Heart left ventricle (tissue), 13 donors: ENCODE measurements at regions not wholly inside any gene's neighbourhood (a gene's known extent, or its start where the extent isn't known, plus 50 kb on each side); places are given as distances from the start of the nearest gene placed in this dataset.

Source experiments
- CTCF ChIP-seq, 12 donors: fragments of 200-600 bp; sonication (generic) in 4 of 12; IDR thresholded peaks; one replicate each; pipeline versions ENCODE4 v1.5.0 to v1.8.0; 2018 to 2022; ENCODE audit warnings: antibody characterized with exemption in 12 of 12, mild to moderate bottlenecking in 5 of 12
- POLR2A ChIP-seq, 2 donors: fragments of 450-650 bp; IDR thresholded peaks; one replicate each; pipeline ENCODE4 v1.6.1; 2017; ENCODE audit warnings: antibody characterized with exemption in 2 of 2, mild to moderate bottlenecking in 2 of 2, moderate library complexity in 2 of 2
- donor health status: ischemic (EF 13 %, LVEDD 7.1; RV severe dilation, severe dysfunction).
- donor health status: DM: no; HTN: yes; CAD: no.
- donor health status: DM: no; HTN: no; CAD: no.
- donor health status: ischemic (EF 25% LVEDD 6.9; RV normal size, moderate dysfunction).
- donor health status: ischemic (EF 25% LVEDD 5.7; RV mildly dilated, moderate dysfunction).
- donor health status: ischemic (EF 35%, LVEDD 5.7; RV mildly dilated, moderate dysfunction).
- donor health status: nonischemic (EF 11% LVEDD 7.7; RV severe dilation, severe dysfunction).
- donor health status: DM: yes; HTN: yes; CAD: no.
- donor health status: PGD.
- donor health status: ischemic (EF 29% LVEDD 5.4; RV normal size, mild dysfunction).
- donor health status: nonischemic (EF 23%, LVEDD 6.1; RV moderate dilation, normal function).

- TF ChIP-seq CTCF (IDR thresholded peaks at IDR 0.05) (no peak), POLR2A (IDR thresholded peaks at IDR 0.05) (no peak)
Measured at GRCh38 chr3:144995856-144996255, 1024.2 kb downstream of the DIPK2A start.
